Muscle of arm (tissue), 1 donor: ENCODE measurements at regions not wholly inside any gene's neighbourhood (a gene's known extent, or its start where the extent isn't known, plus 50 kb on each side); places are given as distances from the start of the nearest gene placed in this dataset.
"Not testable (repeated sequence)": the region's sequence is repeated elsewhere in the genome, so short reads cannot be mapped to it uniquely, and the experiment has no call there.

Experiments used
- DNase-seq: peaks from one replicate; pipeline ENCODE4 v3.0.0-alpha.2; 2013

- no peak for DNase-seq
Observed at GRCh38 chr4:141290771-141291170, 70.1 kb downstream of the ZNF330 start.

- no peak for DNase-seq
Observed at GRCh38 chr4:141294306-141294705, 73.6 kb downstream of the ZNF330 start.

- DNase-seq: no peak
Observed at GRCh38 chr4:141301216-141301615, 80.5 kb downstream of the ZNF330 start.

- DNase-seq: no peak
Observed at GRCh38 chr4:141302924-141303323, 82.2 kb downstream of the ZNF330 start.

GRCh38 chr4:141304346-141304745 is 83.7 kb downstream of the ZNF330 start:
- DNase-seq: no peak

- no peak for DNase-seq
Observed at GRCh38 chr4:141306331-141306730, 85.6 kb downstream of the ZNF330 start.

- peak; percentile 36 for DNase-seq
Observed at GRCh38 chr4:141307241-141307689, 86.6 kb downstream of the ZNF330 start.

- no peak for DNase-seq
Observed at GRCh38 chr4:141309874-141310273, 89.2 kb downstream of the ZNF330 start.

- DNase-seq: no peak
Observed at GRCh38 chr4:141311246-141312204, 90.8 kb downstream of the ZNF330 start.

- no peak for DNase-seq
Observed at GRCh38 chr4:141314627-141315026, 93.9 kb downstream of the ZNF330 start.

- DNase-seq: no peak
Observed at GRCh38 chr4:141328560-141329173, 108.0 kb downstream of the ZNF330 start.

- no peak for DNase-seq
Observed at GRCh38 chr4:141329174-141329569, 108.5 kb downstream of the ZNF330 start.

GRCh38 chr4:141330616-141331015 is 109.9 kb downstream of the ZNF330 start:
- DNase-seq: no peak

GRCh38 chr4:141331534-141332358 is 111.1 kb downstream of the ZNF330 start:
- DNase-seq: no peak

GRCh38 chr4:141332359-141333181 is 111.9 kb downstream of the ZNF330 start:
- not testable (repeated sequence) for DNase-seq

- DNase-seq: peak; percentile 38
Observed at GRCh38 chr4:141333456-141334230, 112.9 kb downstream of the ZNF330 start.

- DNase-seq: no peak
Observed at GRCh38 chr4:141335166-141335565, 114.5 kb downstream of the ZNF330 start.

- DNase-seq: no peak
Observed at GRCh38 chr4:141338238-141338637, 117.5 kb downstream of the ZNF330 start.

- no peak for DNase-seq
Observed at GRCh38 chr4:141339391-141339790, 118.7 kb downstream of the ZNF330 start.

GRCh38 chr4:141339966-141340365 is 119.3 kb downstream of the ZNF330 start:
- no peak for DNase-seq
